ENCODE measurements at regions not wholly inside any gene's neighbourhood (a gene's known extent, or its start where the extent isn't known, plus 50 kb on each side); places are given as distances from the start of the nearest gene placed in this dataset.
"Not testable (repeated sequence)": the region's sequence is repeated elsewhere in the genome, so short reads cannot be mapped to it uniquely, and the experiment has no call there.

GRCh38 chr5:4570047-4570995 is 569.8 kb upstream of the ADAMTS16 start:
- POLR2A ChIA-PET = no interaction called here
- Mint-ChIP-seq H3K4me1 (no peaks in the 10 kb centered on the region), H3K9me3 (peaks cover 7% of the 10 kb centered on the region)

GRCh38 chr5:4571248-4571948 is 568.7 kb upstream of the ADAMTS16 start:
- Mint-ChIP-seq H3K4me1 (no peaks in the 10 kb centered on the region), H3K27me3 (no peaks in the 10 kb centered on the region), H3K36me3 (ENCODE audit: low read depth) (no peaks in the 10 kb centered on the region), H3K4me3 (no peak overlapping the region), H3K9me3 (peaks cover 8% of the 10 kb centered on the region), H3K27ac (no peak overlapping the region)
- DNase-seq = no peak
- POLR2A ChIA-PET = no interaction called here
- CTCF ChIA-PET = no interaction called here

More at GRCh38 chr5:4570047-4570995, 569.8 kb upstream of the ADAMTS16 start:
- no peak for DNase-seq
- CTCF ChIA-PET = no interaction called here
- no peak overlapping the region for H3K27ac Mint-ChIP-seq
- H3K27me3 Mint-ChIP-seq = no peaks in the 10 kb centered on the region
- H3K4me3 Mint-ChIP-seq = no peak overlapping the region
- H3K36me3 Mint-ChIP-seq (ENCODE audit: low read depth) = no peaks in the 10 kb centered on the region

DNA sequence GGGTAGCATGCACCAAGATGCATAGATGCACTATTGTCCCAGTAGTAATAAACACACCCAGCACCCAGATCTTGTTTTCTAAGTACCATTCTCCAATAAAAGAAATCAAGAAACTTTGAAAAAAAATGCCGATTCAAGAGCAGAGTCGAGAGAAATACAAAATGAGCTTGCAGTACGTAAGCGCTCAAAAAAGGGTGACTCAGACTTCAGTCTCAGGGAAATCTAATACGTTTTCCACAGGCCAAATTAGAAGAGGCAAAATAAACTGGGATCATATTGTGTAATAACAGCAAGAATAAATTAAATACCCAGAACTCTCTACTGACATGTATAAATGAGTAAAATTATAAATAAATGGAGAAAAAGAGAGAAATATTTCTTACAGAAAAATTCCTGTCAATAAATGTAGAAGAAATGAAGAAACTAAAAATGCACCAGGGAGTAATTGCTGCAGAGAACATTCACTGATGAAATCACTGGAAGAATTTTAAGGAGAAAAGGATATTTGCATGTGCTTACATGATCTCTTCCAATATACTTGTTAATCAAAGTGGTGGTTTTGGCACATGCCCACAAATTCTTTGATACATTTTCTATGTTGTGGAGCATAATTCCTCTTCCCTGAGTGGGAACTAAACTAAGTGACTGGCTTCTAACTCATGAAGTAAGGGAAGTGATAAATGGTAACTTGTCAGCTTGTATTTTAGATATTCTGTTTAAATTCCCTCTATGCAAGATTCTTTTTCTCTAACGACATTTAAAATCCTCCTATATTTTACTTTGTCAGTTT is 567.6 kb upstream of the ADAMTS16 start:
- Mint-ChIP-seq H3K4me1 (no peaks in the 10 kb centered on the region), H3K27ac (no peak overlapping the region), H3K27me3 (no peaks in the 10 kb centered on the region), H3K9me3 (peaks cover 10% of the 10 kb centered on the region), H3K36me3 (ENCODE audit: low read depth) (no peaks in the 10 kb centered on the region), H3K4me3 (no peak overlapping the region)
- ChIA-PET CTCF (no interaction called here), POLR2A (no interaction called here)
- no peak for DNase-seq

- Mint-ChIP-seq H3K9me3 (peaks cover 21% of the 10 kb centered on the region), H3K27me3 (no peaks in the 10 kb centered on the region), H3K4me3 (no peak overlapping the region), H3K4me1 (no peaks in the 10 kb centered on the region), H3K36me3 (ENCODE audit: low read depth) (no peaks in the 10 kb centered on the region), H3K27ac (no peak overlapping the region)
- DNase-seq = no peak
- ChIA-PET POLR2A (no interaction called here), CTCF (no interaction called here)
Measured at GRCh38 chr5:4575608-4576007, 564.5 kb upstream of the ADAMTS16 start.

GRCh38 chr5:4576161-4576748 is 563.9 kb upstream of the ADAMTS16 start:
- peaks cover 27% of the 10 kb centered on the region for H3K9me3 Mint-ChIP-seq
- ChIA-PET POLR2A (no interaction called here), CTCF (no interaction called here)
- DNase-seq = no peak
- no peak overlapping the region for H3K4me3 Mint-ChIP-seq
- H3K27me3 Mint-ChIP-seq = no peaks in the 10 kb centered on the region
- H3K27ac Mint-ChIP-seq = no peak overlapping the region
- no peaks in the 10 kb centered on the region for H3K36me3 Mint-ChIP-seq (ENCODE audit: low read depth)
- H3K4me1 Mint-ChIP-seq = no peaks in the 10 kb centered on the region

- H3K36me3 Mint-ChIP-seq (ENCODE audit: low read depth) = no peaks in the 10 kb centered on the region
- POLR2A ChIA-PET = no interaction called here
- CTCF ChIA-PET = no interaction called here
- peaks cover 27% of the 10 kb centered on the region for H3K9me3 Mint-ChIP-seq
- no peak overlapping the region for H3K27ac Mint-ChIP-seq
- no peaks in the 10 kb centered on the region for H3K27me3 Mint-ChIP-seq
- DNase-seq = no peak
- no peak overlapping the region for H3K4me3 Mint-ChIP-seq
- no peaks in the 10 kb centered on the region for H3K4me1 Mint-ChIP-seq
Measured at GRCh38 chr5:4576908-4577307, 563.2 kb upstream of the ADAMTS16 start.

GRCh38 chr5:4579679-4580078 is 560.5 kb upstream of the ADAMTS16 start:
- no peaks in the 10 kb centered on the region for H3K4me1 Mint-ChIP-seq
- H3K36me3 Mint-ChIP-seq (ENCODE audit: low read depth) = no peaks in the 10 kb centered on the region
- POLR2A ChIA-PET = no interaction called here
- H3K9me3 Mint-ChIP-seq = peaks cover 31% of the 10 kb centered on the region
- no peak overlapping the region for H3K27ac Mint-ChIP-seq
- H3K27me3 Mint-ChIP-seq = no peaks in the 10 kb centered on the region
- CTCF ChIA-PET = no interaction called here
- DNase-seq = no peak
- no peak overlapping the region for H3K4me3 Mint-ChIP-seq

GRCh38 chr5:4580772-4581171 is 559.4 kb upstream of the ADAMTS16 start:
- ChIA-PET POLR2A (no interaction called here), CTCF (no interaction called here)
- Mint-ChIP-seq H3K4me1 (no peaks in the 10 kb centered on the region), H3K9me3 (peaks cover 34% of the 10 kb centered on the region), H3K4me3 (no peak overlapping the region), H3K27ac (no peak overlapping the region), H3K27me3 (no peaks in the 10 kb centered on the region), H3K36me3 (ENCODE audit: low read depth) (no peaks in the 10 kb centered on the region)
- no peak for DNase-seq

GRCh38 chr5:4581289-4581688 is 558.8 kb upstream of the ADAMTS16 start:
- Mint-ChIP-seq H3K4me3 (no peak overlapping the region), H3K4me1 (no peaks in the 10 kb centered on the region), H3K27ac (no peak overlapping the region), H3K27me3 (no peaks in the 10 kb centered on the region), H3K9me3 (peaks cover 36% of the 10 kb centered on the region), H3K36me3 (ENCODE audit: low read depth) (no peaks in the 10 kb centered on the region)
- ChIA-PET POLR2A (no interaction called here), CTCF (no interaction called here)
- no peak for DNase-seq

GRCh38 chr5:4584982-4585381 is 555.1 kb upstream of the ADAMTS16 start:
- DNase-seq = no peak
- Mint-ChIP-seq H3K4me3 (no peak overlapping the region), H3K4me1 (no peaks in the 10 kb centered on the region), H3K36me3 (ENCODE audit: low read depth) (no peaks in the 10 kb centered on the region), H3K27me3 (no peaks in the 10 kb centered on the region), H3K9me3 (peaks cover 28% of the 10 kb centered on the region), H3K27ac (no peak overlapping the region)
- CTCF ChIA-PET = no interaction called here
- POLR2A ChIA-PET = no interaction called here

- ChIA-PET POLR2A (no interaction called here), CTCF (no interaction called here)
- Mint-ChIP-seq H3K27me3 (no peaks in the 10 kb centered on the region), H3K4me1 (no peaks in the 10 kb centered on the region), H3K27ac (no peak overlapping the region), H3K9me3 (peaks cover 26% of the 10 kb centered on the region), H3K4me3 (no peak overlapping the region), H3K36me3 (ENCODE audit: low read depth) (no peaks in the 10 kb centered on the region)
- no peak for DNase-seq
Measured at GRCh38 chr5:4613440-4613839, 526.7 kb upstream of the ADAMTS16 start.

- Mint-ChIP-seq H3K36me3 (ENCODE audit: low read depth) (no peaks in the 10 kb centered on the region), H3K4me3 (no peak overlapping the region), H3K27me3 (no peaks in the 10 kb centered on the region), H3K27ac (no peak overlapping the region), H3K4me1 (no peaks in the 10 kb centered on the region), H3K9me3 (peaks cover 21% of the 10 kb centered on the region)
- no peak for DNase-seq
- POLR2A ChIA-PET = no interaction called here
- CTCF ChIA-PET = no interaction called here
Measured at GRCh38 chr5:4614088-4614487, 526.0 kb upstream of the ADAMTS16 start.

GRCh38 chr5:4615369-4615768 is 524.8 kb upstream of the ADAMTS16 start:
- H3K36me3 Mint-ChIP-seq (ENCODE audit: low read depth); CTCF ChIA-PET; H3K27me3 Mint-ChIP-seq; POLR2A ChIA-PET; H3K4me1 Mint-ChIP-seq; H3K27ac Mint-ChIP-seq; H3K4me3 Mint-ChIP-seq; DNase-seq: not testable (repeated sequence)
- H3K9me3 Mint-ChIP-seq = peaks cover 15% of the 10 kb centered on the region

Data from activated CD4-positive, alpha-beta memory T cell treated with anti-CD3 and anti-CD28 coated beads, Interleukin-2, amount 10 ng/mL, durations not matched to agents 7 days and 5 days (primary cell).